ENCODE measurements at regions not wholly inside any gene's neighbourhood (a gene's known extent, or its start where the extent isn't known, plus 50 kb on each side); places are given as distances from the start of the nearest gene placed in this dataset.

DNA sequence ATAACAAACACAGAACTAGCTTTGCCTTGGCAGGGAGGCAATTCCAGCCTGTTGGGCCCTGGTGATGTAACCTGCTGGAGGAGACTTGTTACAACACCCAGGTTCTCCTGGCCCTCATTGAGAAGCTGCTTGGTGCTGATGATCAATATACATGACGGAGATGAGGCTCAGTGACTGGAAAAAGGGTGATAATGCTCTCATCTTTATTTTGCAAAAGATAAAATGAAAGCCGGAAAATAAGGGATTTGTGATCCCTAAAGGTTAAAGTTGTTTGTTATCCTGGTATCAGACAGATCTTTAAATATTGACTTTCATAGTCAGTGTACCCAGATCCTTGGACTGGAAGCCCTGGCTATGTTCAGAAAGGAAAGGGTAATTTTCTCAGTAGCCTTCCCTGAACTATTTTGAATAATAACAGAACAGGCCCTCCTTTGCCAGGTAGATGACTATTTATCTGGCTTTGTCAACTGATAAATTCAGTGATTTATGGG is 118.9 kb upstream of the MEIS2 start:
- TF ChIP-seq, protein P1, sequence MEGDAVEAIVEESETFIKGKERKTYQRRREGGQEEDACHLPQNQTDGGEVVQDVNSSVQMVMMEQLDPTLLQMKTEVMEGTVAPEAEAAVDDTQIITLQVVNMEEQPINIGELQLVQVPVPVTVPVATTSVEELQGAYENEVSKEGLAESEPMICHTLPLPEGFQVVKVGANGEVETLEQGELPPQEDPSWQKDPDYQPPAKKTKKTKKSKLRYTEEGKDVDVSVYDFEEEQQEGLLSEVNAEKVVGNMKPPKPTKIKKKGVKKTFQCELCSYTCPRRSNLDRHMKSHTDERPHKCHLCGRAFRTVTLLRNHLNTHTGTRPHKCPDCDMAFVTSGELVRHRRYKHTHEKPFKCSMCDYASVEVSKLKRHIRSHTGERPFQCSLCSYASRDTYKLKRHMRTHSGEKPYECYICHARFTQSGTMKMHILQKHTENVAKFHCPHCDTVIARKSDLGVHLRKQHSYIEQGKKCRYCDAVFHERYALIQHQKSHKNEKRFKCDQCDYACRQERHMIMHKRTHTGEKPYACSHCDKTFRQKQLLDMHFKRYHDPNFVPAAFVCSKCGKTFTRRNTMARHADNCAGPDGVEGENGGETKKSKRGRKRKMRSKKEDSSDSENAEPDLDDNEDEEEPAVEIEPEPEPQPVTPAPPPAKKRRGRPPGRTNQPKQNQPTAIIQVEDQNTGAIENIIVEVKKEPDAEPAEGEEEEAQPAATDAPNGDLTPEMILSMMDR (IDR thresholded peaks at IDR 0.05; ENCODE audit: low read depth, low read length, missing control alignments), result no peak
- in situ Hi-C loops (cut with HindIII; ENCODE audit: low pct_ligation_motif_present, low sequenced_read_pairs), result no loop called here
- no peak for DNase-seq
- Histone ChIP-seq H3K36me3 (replicated peaks) (no peaks in the 10 kb centered on the region), H3K27ac (no peak overlapping the region), H3K27me3 (replicated peaks) (no peaks in the 10 kb centered on the region), H3K4me3 (ENCODE audit: low read depth, low read length) (no peak overlapping the region)

DNA sequence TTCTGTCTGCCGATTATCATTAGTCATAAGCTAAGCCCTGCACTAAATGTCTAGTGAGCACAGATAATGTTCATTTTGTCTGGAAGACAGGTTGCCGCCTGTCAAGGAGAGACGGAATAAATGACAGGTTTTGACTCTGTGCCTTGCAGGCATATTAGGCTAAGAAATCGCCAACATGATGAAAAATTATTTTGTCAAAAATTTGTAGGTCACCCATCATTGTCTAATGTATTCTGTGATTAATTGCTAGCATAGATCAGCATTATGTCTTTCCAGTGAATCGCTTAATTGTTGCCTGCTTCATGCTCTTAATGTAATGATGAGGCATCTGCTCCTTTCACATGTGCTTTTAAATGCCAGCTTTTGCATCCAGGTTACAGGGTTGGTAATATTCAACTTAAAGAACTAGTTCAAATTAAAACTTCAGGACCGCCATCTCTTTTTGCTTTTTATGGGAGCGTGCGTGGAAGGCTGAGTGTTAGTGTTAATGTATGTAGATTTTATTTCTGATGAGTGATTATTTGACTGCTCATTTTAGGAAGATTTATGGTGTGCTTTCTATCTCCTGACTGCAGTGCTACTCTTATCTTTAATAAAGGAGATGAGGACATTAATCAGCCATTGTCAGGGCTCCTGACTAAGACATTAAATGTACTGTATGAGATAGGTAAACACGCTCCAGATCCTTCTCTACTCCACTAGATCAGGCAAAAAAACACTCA is 120.8 kb upstream of the MEIS2 start:
- TF ChIP-seq, protein P1 (IDR thresholded peaks at IDR 0.05; ENCODE audit: low read depth, low read length, missing control alignments), result no peak
- H3K27ac ChIP-seq, result no peak overlapping the region
- H3K36me3 ChIP-seq (replicated peaks), result no peaks in the 10 kb centered on the region
- H3K4me3 ChIP-seq (ENCODE audit: low read depth, low read length), result no peak overlapping the region
- H3K27me3 ChIP-seq (replicated peaks), result no peaks in the 10 kb centered on the region
- in situ Hi-C loops (cut with HindIII; ENCODE audit: low pct_ligation_motif_present, low sequenced_read_pairs), result no loop called here
- no peak for DNase-seq

DNA sequence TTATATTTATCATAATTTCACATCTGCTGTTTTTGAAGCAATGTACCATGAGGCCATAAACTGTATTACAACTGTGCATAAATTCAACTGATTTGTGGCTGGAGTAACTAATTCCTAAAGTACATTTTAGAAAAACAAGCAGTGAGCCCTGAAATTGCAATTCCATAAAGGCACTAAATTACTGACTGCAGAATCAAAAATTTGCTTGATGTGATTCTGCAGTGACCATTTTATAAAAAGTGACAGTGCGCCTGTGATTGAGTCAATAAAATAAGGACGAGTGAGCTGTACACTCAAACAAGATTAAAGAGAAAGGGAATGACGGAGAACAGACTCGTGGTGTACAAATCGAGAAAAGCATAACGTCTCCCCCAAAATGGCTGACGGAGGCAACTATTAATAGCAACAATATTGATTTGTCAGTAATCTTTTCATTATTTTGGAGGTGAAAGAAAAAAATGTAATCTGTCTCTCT is 121.4 kb upstream of the MEIS2 start:
- H3K4me3 ChIP-seq (ENCODE audit: low read depth, low read length), result no peak overlapping the region

DNA sequence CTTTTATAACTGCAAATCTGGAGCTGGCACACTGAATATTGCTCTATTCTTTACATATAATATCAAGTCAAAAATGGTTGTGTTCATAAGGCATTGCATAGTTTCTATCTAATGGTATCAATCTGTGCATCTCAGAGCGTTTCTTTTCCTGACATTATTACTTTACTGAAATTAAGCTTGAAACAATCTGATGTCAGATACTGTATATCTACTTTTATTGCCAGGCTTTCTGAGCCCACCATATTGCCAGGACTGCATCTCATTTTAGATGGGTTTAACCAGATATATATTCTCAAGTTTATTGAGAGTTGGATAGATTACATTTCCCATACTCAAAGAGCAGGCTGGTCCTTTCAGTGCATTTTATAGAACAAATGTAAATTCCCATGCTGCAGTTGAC is 122.7 kb upstream of the MEIS2 start:
- DNase-seq, result no peak
- in situ Hi-C loops (cut with HindIII; ENCODE audit: low pct_ligation_motif_present, low sequenced_read_pairs), result no loop called here
- H3K27me3 ChIP-seq (replicated peaks), result no peaks in the 10 kb centered on the region
- H3K27ac ChIP-seq, result no peak overlapping the region
- TF ChIP-seq, protein P1 (IDR thresholded peaks at IDR 0.05; ENCODE audit: low read depth, low read length, missing control alignments), result no peak
- no peaks in the 10 kb centered on the region for H3K36me3 ChIP-seq (replicated peaks)
- no peak overlapping the region for H3K4me3 ChIP-seq (ENCODE audit: low read depth, low read length)

More for the DNA sequence above, 121.4 kb upstream of the MEIS2 start:
- TF ChIP-seq, protein P1 (IDR thresholded peaks at IDR 0.05; ENCODE audit: low read depth, low read length, missing control alignments), result no peak
- no peaks in the 10 kb centered on the region for H3K36me3 ChIP-seq (replicated peaks)
- no peak for DNase-seq
- H3K27me3 ChIP-seq (replicated peaks), result no peaks in the 10 kb centered on the region
- in situ Hi-C loops (cut with HindIII; ENCODE audit: low pct_ligation_motif_present, low sequenced_read_pairs), result no loop called here
- H3K27ac ChIP-seq, result no peak overlapping the region

DNA sequence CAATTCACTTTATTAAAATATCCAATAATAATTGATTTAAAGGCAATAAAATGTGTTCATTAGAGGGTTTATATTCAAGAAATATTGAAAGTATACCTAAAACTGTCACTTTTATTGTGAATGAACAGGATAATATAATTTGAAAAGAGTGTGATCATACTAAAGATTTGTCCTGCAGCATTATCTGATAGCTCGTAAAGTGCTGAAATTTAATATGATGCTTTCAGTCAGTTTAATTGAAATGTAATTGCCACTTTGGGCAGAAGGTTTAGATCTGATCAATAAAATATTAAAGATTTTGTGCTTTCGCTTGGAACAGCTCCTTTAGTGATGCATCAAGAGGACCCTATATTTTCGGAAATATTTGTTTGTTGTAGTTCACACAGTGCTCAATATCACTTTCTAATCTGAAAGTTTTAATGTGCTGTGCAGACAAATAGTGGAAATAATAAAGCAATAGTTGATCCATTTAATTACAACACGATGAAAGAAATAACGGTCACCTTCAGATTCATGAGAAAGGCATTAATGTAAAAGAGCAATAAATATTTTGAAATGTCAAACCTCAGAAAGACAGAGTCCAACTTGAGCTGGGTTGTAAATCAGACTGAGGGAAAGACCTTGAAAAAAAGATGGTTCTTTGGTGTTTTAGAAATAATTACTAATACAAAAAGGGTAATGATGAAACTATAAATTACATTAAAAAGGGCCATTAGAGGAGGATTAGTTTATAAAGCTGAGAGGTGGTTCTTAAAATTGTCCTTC is 129.7 kb upstream of the MEIS2 start:
- DNase-seq, result no peak
- TF ChIP-seq, protein P1 (IDR thresholded peaks at IDR 0.05; ENCODE audit: low read depth, low read length, missing control alignments), result no peak
- H3K4me3 ChIP-seq (ENCODE audit: low read depth, low read length), result no peak overlapping the region
- in situ Hi-C loops (cut with HindIII; ENCODE audit: low pct_ligation_motif_present, low sequenced_read_pairs), result no loop called here
- no peaks in the 10 kb centered on the region for H3K36me3 ChIP-seq (replicated peaks)
- no peaks in the 10 kb centered on the region for H3K27me3 ChIP-seq (replicated peaks)
- H3K27ac ChIP-seq, result no peak overlapping the region

All from brain microvascular endothelial cell (primary cell).